Neuronal stem cell (in vitro differentiated cells): ENCODE measurements at regions not wholly inside any gene's neighbourhood (a gene's known extent, or its start where the extent isn't known, plus 50 kb on each side); places are given as distances from the start of the nearest gene placed in this dataset.

Source experiments
- DNase-seq: peaks from one replicate; pipeline ENCODE4 v3.0.0-alpha.2; 2013; ENCODE audit warnings: low spot score
- H2AFZ ChIP-seq: one replicate; pipeline ENCODE4 v1.6.1; 2013; ENCODE audit warnings: mild to moderate bottlenecking, low read length, inconsistent platforms
- H2AK5ac ChIP-seq: 2 replicates; pipeline ENCODE4 v1.6.1; 2013; ENCODE audit warnings: low read depth, mild to moderate bottlenecking, inconsistent platforms, low read length, moderate library complexity, mixed read lengths
- H2BK120ac ChIP-seq: 2 replicates; pipeline ENCODE4 v1.6.1; 2013; ENCODE audit warnings: low read depth, mild to moderate bottlenecking, inconsistent platforms, low read length, moderate library complexity, mixed read lengths
- H2BK12ac ChIP-seq: one replicate; pipeline ENCODE4 v1.6.1; 2013; ENCODE audit warnings: low read length, inconsistent platforms
- H2BK15ac ChIP-seq: 2 replicates; pipeline ENCODE4 v1.6.1; 2013; ENCODE audit warnings: mild to moderate bottlenecking, low read length, inconsistent platforms, mixed read lengths
- H2BK5ac ChIP-seq: one replicate; pipeline ENCODE4 v1.6.1; 2013; ENCODE audit warnings: inconsistent platforms, mild to moderate bottlenecking, low read length, moderate library complexity
- H3K14ac ChIP-seq: one replicate; pipeline ENCODE4 v1.6.1; 2013; ENCODE audit warnings: low read length, inconsistent platforms
- H3K18ac ChIP-seq: 2 replicates; pipeline ENCODE4 v1.6.1; 2013; ENCODE audit warnings: low read length, inconsistent platforms
- H3K23ac ChIP-seq: 2 replicates; pipeline ENCODE4 v1.6.1; 2013; ENCODE audit warnings: low read depth, mild to moderate bottlenecking, mixed read lengths, low read length, inconsistent platforms; ENCODE audit not compliant: poor library complexity
- H3K27ac ChIP-seq: replicated peaks from 3 replicates; pipeline ENCODE4 v1.5.1; 2013; ENCODE audit warnings: low read length, inconsistent platforms
- H3K27me3 ChIP-seq, 3 experiments: 2 replicates each; pipeline ENCODE4 v1.6.1; 2013; ENCODE audit warnings: low read length in 3 of 3, mild to moderate bottlenecking in 2 of 3, inconsistent platforms in 1 of 3, low read depth in 1 of 3, mixed read lengths in 1 of 3, moderate library complexity in 1 of 3; ENCODE audit not compliant: control insufficient read depth in 3 of 3, insufficient read depth in 3 of 3
- H3K36me3 ChIP-seq, 2 donors: replicated peaks in 1 of 2; 2 replicates each; pipeline ENCODE4 v1.6.1; 2013; ENCODE audit warnings: low read length in 2 of 2; ENCODE audit not compliant: control insufficient read depth in 2 of 2, insufficient read depth in 2 of 2
- H3K4ac ChIP-seq: 2 replicates; pipeline ENCODE4 v1.6.1; 2013; ENCODE audit warnings: inconsistent platforms, mild to moderate bottlenecking, low read length, moderate library complexity
- H3K4me1 ChIP-seq, 2 donors: 1 replicate in 1 of 2; 2 replicates in 1 of 2; pipeline ENCODE4 v1.6.1; 2013; ENCODE audit warnings: low read length in 2 of 2, low read depth in 1 of 2; ENCODE audit not compliant: control insufficient read depth in 2 of 2, insufficient read depth in 1 of 2
- H3K4me2 ChIP-seq: one replicate; pipeline ENCODE4 v1.6.1; 2013; ENCODE audit warnings: mild to moderate bottlenecking, low read length, inconsistent platforms; ENCODE audit not compliant: insufficient read depth, poor library complexity, severe bottlenecking
- H3K4me3 ChIP-seq, 2 donors: 2 replicates each; pipeline ENCODE4 v1.5.1; 2013; ENCODE audit warnings: low read length in 2 of 2, mild to moderate bottlenecking in 2 of 2, inconsistent platforms in 1 of 2, moderate library complexity in 1 of 2
- H3K79me1 ChIP-seq: one replicate; pipeline ENCODE4 v1.6.1; 2013; ENCODE audit warnings: low read depth, mild to moderate bottlenecking, inconsistent platforms, low read length, moderate library complexity
- H3K9ac ChIP-seq: one replicate; pipeline ENCODE4 v1.6.1; 2013; ENCODE audit warnings: mild to moderate bottlenecking, low read depth, low read length, inconsistent platforms; ENCODE audit not compliant: poor library complexity
- H3K9me3 ChIP-seq, 2 donors: replicated peaks in 1 of 2; 2 replicates each; pipeline versions ENCODE3 to v1.6.1; 2013; ENCODE audit warnings: low read length in 2 of 2, mild to moderate bottlenecking in 2 of 2, inconsistent platforms in 1 of 2, low read depth in 1 of 2, mixed read lengths in 1 of 2, moderate library complexity in 1 of 2; ENCODE audit not compliant: control insufficient read depth in 2 of 2, insufficient read depth in 1 of 2
- H4K8ac ChIP-seq: one replicate; pipeline ENCODE4 v1.6.1; 2013; ENCODE audit warnings: low read depth, mild to moderate bottlenecking, inconsistent platforms, low read length, moderate library complexity
- H4K91ac ChIP-seq: one replicate; pipeline ENCODE4 v1.6.1; 2013; ENCODE audit warnings: low read length, low read depth, mild to moderate bottlenecking, inconsistent platforms; ENCODE audit not compliant: poor library complexity
- WGBS, 2 donors: extraction: QIAGEN DNeasy Blood & Tissue Kit; methylation state at CpG; one replicate each; pipeline ENCODE4 v1.1.7; 2013; ENCODE audit warnings: missing lambda C conversion rate in 2 of 2, mixed read lengths in 1 of 2; ENCODE audit not compliant: insufficient read length in 2 of 2, insufficient replicate concordance in 1 of 2; ENCODE audit errors: extremely low coverage in 2 of 2; 5-methylcytosine and 5-hydroxymethylcytosine counted together

DNA sequence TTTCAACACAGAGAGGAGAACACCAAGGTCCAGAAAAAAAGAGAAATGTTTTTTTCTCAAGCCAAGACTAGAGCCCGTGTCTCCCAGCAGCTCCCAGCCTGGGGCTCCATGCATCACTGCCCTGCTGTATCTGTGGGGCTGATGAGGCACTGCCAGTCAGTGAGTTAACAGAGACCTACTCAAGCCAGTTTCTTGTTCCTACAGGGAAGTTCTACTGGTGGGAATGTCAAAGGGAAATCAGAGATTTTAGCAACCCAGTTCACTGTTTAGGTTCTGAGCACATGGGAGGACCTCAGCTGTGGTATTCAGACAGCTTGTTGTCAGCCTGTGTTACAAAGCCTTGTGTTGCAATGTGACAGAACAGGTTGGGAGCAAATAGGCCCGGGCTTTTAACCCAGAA lies 234.3 kb downstream of the TLE3 start:
- Histone ChIP-seq H3K27ac (no peak overlapping the region), H2BK5ac (no peak overlapping the region), H3K79me1 (no peaks in the 10 kb centered on the region), H3K36me3 (no peaks in the 10 kb centered on the region), H2BK15ac (no peak overlapping the region), H4K91ac (no peak overlapping the region), H3K4me1 (peaks cover 0 to 9% of the 10 kb centered on the region in 2 donors), H2AFZ (no peak overlapping the region), H3K4me2 (no peak overlapping the region), H3K4me3 (no peak overlapping the region), H3K23ac (no peak overlapping the region), H3K4ac (no peak overlapping the region), H3K9me3 (peaks cover 0 to 2% of the 10 kb centered on the region in 2 donors), H2AK5ac (no peak overlapping the region), H2BK120ac (no peak overlapping the region), H3K18ac (no peak overlapping the region), H2BK12ac (no peak overlapping the region), H4K8ac (no peak overlapping the region), H3K27me3 (peaks cover 0 to 3% (median 0%) of the 10 kb centered on the region in 3 experiments), H3K9ac (no peak overlapping the region), H3K14ac (no peak overlapping the region)
- DNase-seq, result no peak
- WGBS, 2 donors, result no CpG with 5 or more reads among the region's 2 CpGs

DNA sequence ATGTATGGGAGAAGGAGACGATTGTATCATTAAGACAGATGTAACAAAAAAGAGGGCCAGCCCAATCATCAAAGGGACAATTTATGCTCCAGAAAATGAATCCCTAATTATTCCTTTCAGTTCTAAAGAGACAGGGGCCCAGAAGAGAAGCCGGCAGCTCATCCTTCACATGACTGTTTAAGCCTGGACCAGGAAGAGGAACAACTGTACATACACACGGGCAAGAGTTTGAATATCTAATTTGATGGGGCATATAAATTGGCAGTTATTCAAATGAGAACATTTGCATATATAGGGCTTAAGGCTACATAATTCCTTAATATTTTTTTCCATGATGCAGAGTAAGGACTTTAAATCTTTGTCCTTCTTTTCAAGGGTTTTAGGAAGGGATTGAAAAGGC lies 232.3 kb downstream of the TLE3 start:
- Histone ChIP-seq H2BK12ac (no peak overlapping the region), H4K8ac (no peak overlapping the region), H2BK5ac (no peak overlapping the region), H3K18ac (no peak overlapping the region), H3K4ac (no peak overlapping the region), H3K27me3 (peaks cover 0 to 3% (median 0%) of the 10 kb centered on the region in 3 experiments), H2AFZ (no peak overlapping the region), H3K36me3 (no peaks in the 10 kb centered on the region), H3K79me1 (no peaks in the 10 kb centered on the region), H3K4me3 (no peak overlapping the region), H3K4me2 (no peak overlapping the region), H3K23ac (no peak overlapping the region), H2BK120ac (no peak overlapping the region), H3K14ac (no peak overlapping the region), H3K27ac (no peak overlapping the region), H3K9ac (no peak overlapping the region), H3K4me1 (peaks cover 0 to 9% of the 10 kb centered on the region in 2 donors), H4K91ac (no peak overlapping the region), H2BK15ac (no peak overlapping the region), H3K9me3 (peaks cover 0 to 2% of the 10 kb centered on the region in 2 donors), H2AK5ac (no peak overlapping the region)
- no CpG with 5 or more reads among the region's 3 CpGs for WGBS, 2 donors
- no peak for DNase-seq

DNA sequence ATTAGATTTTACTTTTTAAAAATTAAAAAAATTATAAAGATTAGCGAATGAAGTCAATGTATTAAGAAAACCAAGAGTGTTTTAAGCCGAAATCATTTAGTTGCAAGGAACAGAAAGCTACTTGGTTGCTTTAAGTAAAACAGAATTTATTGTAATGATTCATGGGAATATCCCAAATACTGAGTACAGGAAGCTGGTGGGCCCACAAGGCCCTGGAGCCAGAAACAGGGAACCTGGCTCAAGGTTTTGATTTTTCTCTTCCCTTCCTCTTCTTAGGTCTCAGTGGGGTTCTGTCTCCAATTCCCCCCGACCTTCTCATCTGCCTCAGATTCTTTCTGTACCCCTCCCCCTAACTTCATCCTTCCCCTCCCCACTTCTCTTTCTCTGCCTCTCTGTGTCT lies 229.0 kb downstream of the TLE3 start:
- Histone ChIP-seq H2AFZ (no peak overlapping the region), H3K9ac (no peak overlapping the region), H2AK5ac (no peak overlapping the region), H2BK120ac (no peak overlapping the region), H4K91ac (no peak overlapping the region), H3K14ac (no peak overlapping the region), H3K4me1 (no peaks in the 10 kb centered on the region), H3K23ac (no peak overlapping the region), H3K9me3 (peaks cover 0 to 4% of the 10 kb centered on the region in 2 donors), H3K4me2 (no peak overlapping the region), H3K79me1 (no peaks in the 10 kb centered on the region), H3K36me3 (no peaks in the 10 kb centered on the region), H3K4me3 (no peak overlapping the region), H3K18ac (no peak overlapping the region), H2BK15ac (no peak overlapping the region), H2BK5ac (no peak overlapping the region), H3K4ac (no peak overlapping the region), H2BK12ac (no peak overlapping the region), H3K27me3 (no peaks in the 10 kb centered on the region), H4K8ac (no peak overlapping the region), H3K27ac (no peak overlapping the region)
- WGBS, 2 donors, result 100% methylated on average over 2 of the region's 3 CpGs; no CpG with 5 or more reads in 1 of the 2 donors
- DNase-seq, result no peak

DNA sequence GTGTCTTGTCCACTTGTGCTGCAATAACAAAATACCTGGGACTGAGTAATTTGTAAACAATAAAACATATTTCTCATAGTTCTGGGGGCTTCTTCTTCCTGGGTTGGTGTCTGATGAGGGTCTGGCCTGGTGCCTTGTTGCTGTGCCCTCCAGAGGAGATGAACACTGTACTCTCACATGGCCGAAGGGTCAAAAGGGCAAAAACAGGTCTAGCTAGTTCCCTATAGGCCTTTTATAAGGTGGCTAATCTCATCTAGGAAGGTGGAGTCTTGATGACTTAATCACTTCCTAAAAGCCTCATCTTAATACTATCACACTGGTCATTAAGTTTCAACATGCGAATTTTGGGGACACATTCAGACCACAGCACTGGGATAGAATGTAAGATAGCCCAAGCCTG lies 228.4 kb downstream of the TLE3 start:
- H3K14ac ChIP-seq, result no peak overlapping the region
- no peak overlapping the region for H2BK12ac ChIP-seq
- H3K27ac ChIP-seq, result no peak overlapping the region
- H3K4me3 ChIP-seq, result no peak overlapping the region
- H2BK5ac ChIP-seq, result no peak overlapping the region
- no peaks in the 10 kb centered on the region for H3K79me1 ChIP-seq
- H3K4me2 ChIP-seq, result no peak overlapping the region
- H2BK120ac ChIP-seq, result no peak overlapping the region
- no peak overlapping the region for H3K23ac ChIP-seq
- H2AK5ac ChIP-seq, result no peak overlapping the region
- H3K9ac ChIP-seq, result no peak overlapping the region
- H3K27me3 ChIP-seq, result no peaks in the 10 kb centered on the region
- no peak overlapping the region for H4K91ac ChIP-seq
- no peak for DNase-seq
- WGBS, 2 donors, result no CpG with 5 or more reads among the region's 2 CpGs
- H3K18ac ChIP-seq, result no peak overlapping the region
- no peak overlapping the region for H2BK15ac ChIP-seq
- H3K4me1 ChIP-seq, result no peaks in the 10 kb centered on the region
- H3K4ac ChIP-seq, result no peak overlapping the region
- no peak overlapping the region for H4K8ac ChIP-seq
- no peaks in the 10 kb centered on the region for H3K36me3 ChIP-seq
- H2AFZ ChIP-seq, result no peak overlapping the region
- H3K9me3 ChIP-seq, result peaks cover 0 to 4% of the 10 kb centered on the region in 2 donors
